B cell (primary cell): ENCODE measurements at regions not wholly inside any gene's neighbourhood (a gene's known extent, or its start where the extent isn't known, plus 50 kb on each side); places are given as distances from the start of the nearest gene placed in this dataset.

Experiments used
- CTCF ChIP-seq: fragments of 200-600 bp; IDR thresholded peaks from one replicate; pipeline ENCODE4 v1.8.0; 2022; ENCODE audit warnings: antibody characterized with exemption, mild to moderate bottlenecking
- EZH2 ChIP-seq: IDR thresholded peaks from 2 replicates; pipeline ENCODE4 v1.6.1; 2012; ENCODE audit warnings: borderline replicate concordance, low read depth, mild to moderate bottlenecking, moderate library complexity, low read length; ENCODE audit not compliant: insufficient read depth, poor library complexity, severe bottlenecking

- TF ChIP-seq CTCF: no peak
- no peak for TF ChIP-seq EZH2
Observed at GRCh38 chr14:83924259-83924658, 1605.7 kb upstream of the FLRT2 start.
